GM21367 (cell line): ENCODE measurements at regions not wholly inside any gene's neighbourhood (a gene's known extent, or its start where the extent isn't known, plus 50 kb on each side); places are given as distances from the start of the nearest gene placed in this dataset.

Experiments used
- ATAC-seq: cut with Tn5 transposase; IDR thresholded peaks from one replicate; pipeline ENCODE4 v1.9.1; 2021; ENCODE audit not compliant: unreplicated experiment

GRCh38 chr13:106352850-106353249, 182.6 kb downstream of the EFNB2 start:
- ATAC-seq = no peak

GRCh38 chr13:106351251-106351650, 184.2 kb downstream of the EFNB2 start:
- no peak for ATAC-seq

- no peak for ATAC-seq
These were observed 185.3 kb downstream of the EFNB2 start for GRCh38 chr13:106350208-106350607.

- ATAC-seq = no peak
These were observed 186.2 kb downstream of the EFNB2 start for GRCh38 chr13:106349080-106349931.

- ATAC-seq = no peak
These were observed 187.2 kb downstream of the EFNB2 start for GRCh38 chr13:106348075-106348840.

GRCh38 chr13:106344342-106344741, 191.1 kb downstream of the EFNB2 start:
- no peak for ATAC-seq

GRCh38 chr13:106343836-106344235, 191.6 kb downstream of the EFNB2 start:
- no peak for ATAC-seq

- no peak for ATAC-seq
These were observed 195.2 kb downstream of the EFNB2 start for GRCh38 chr13:106340249-106340648.

GRCh38 chr13:106337096-106337850, 198.2 kb downstream of the EFNB2 start:
- no peak for ATAC-seq

- no peak for ATAC-seq
These were observed 198.8 kb downstream of the EFNB2 start for GRCh38 chr13:106336668-106337067.

- no peak for ATAC-seq
These were observed 202.8 kb downstream of the EFNB2 start for GRCh38 chr13:106332621-106333020.

GRCh38 chr13:106331116-106331515, 204.3 kb downstream of the EFNB2 start:
- no peak for ATAC-seq

- no peak for ATAC-seq
These were observed 205.5 kb downstream of the EFNB2 start for GRCh38 chr13:106329941-106330340.

GRCh38 chr13:106326751-106327150, 208.7 kb downstream of the EFNB2 start:
- no peak for ATAC-seq

GRCh38 chr13:106324444-106324843, 211.0 kb downstream of the EFNB2 start:
- no peak for ATAC-seq

- ATAC-seq = no peak
These were observed 212.8 kb downstream of the EFNB2 start for GRCh38 chr13:106322628-106323027.

GRCh38 chr13:106318941-106319411, 216.5 kb downstream of the EFNB2 start:
- no peak for ATAC-seq

- ATAC-seq = no peak
These were observed 221.0 kb downstream of the EFNB2 start for GRCh38 chr13:106314417-106314816.

GRCh38 chr13:106311004-106311403, 224.5 kb downstream of the EFNB2 start:
- no peak for ATAC-seq

GRCh38 chr13:106310291-106310865, 225.1 kb downstream of the EFNB2 start:
- ATAC-seq = no peak

- ATAC-seq = no peak
These were observed 228.6 kb downstream of the EFNB2 start for GRCh38 chr13:106306748-106307277.
